Posterior vena cava (tissue), 2 donors: ENCODE measurements at regions not wholly inside any gene's neighbourhood (a gene's known extent, or its start where the extent isn't known, plus 50 kb on each side); places are given as distances from the start of the nearest gene placed in this dataset.
"Not testable (repeated sequence)": the region's sequence is repeated elsewhere in the genome, so short reads cannot be mapped to it uniquely, and the experiment has no call there.

Experiments
- DNase-seq: peaks from one replicate; pipeline ENCODE4 v3.0.0-alpha.2; 2020; ENCODE audit warnings: low spot score
- intact Hi-C, 2 donors: fragments of 100-400 bp; cut with DNase I; formaldehyde crosslinking; loops; one replicate each; pipeline versions ENCODE4 v1.14.1 to v1.14.2; 2022 to 2023
- donor health status: DM: yes; HTN: yes; CAD: no.
- donor health status: DM: yes; HTN: yes; CAD: no.

DNA sequence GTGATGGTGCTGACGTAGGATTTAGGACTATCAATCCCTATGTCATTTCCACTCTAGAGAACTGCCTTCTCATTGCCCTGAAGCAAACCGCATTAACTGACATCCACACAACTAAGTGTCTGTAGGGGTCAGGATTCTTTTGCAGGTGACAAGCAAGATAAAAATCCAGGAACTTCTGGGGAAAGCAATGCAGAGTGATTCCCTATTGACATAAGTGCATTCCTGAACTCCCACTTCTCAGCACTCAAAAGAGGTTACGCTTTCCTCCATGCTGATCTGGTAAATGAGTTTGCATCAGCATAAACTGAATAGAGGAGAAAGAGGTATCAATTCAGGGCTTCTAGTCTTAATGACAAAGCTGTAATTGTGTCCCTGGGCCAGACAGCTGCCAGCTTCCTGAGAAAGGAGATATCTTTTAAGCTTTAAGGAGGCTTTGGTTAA lies 224.6 kb upstream of the ISX start:
- no peak for DNase-seq
- intact Hi-C loops = no loop called here

DNA sequence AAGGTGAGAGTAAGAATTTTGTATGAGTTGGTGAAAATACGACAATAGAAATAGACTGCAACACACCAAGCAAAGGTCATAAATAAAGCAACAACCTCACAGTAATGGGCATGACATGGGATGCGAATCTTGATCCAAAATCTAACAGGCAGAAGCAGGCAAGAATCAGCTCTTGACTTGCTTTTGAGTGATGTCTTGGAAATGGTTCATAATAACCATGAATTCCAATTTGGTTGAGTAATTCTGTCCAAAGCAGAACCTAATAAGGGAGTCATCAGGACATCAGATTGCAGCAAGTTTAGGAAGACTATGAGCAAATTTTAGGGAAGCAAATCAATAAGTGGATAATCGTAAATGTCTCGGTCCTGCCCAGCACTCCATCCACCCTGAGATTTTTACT lies 224.0 kb upstream of the ISX start:
- intact Hi-C loops = no loop called here
- DNase-seq = no peak

DNA sequence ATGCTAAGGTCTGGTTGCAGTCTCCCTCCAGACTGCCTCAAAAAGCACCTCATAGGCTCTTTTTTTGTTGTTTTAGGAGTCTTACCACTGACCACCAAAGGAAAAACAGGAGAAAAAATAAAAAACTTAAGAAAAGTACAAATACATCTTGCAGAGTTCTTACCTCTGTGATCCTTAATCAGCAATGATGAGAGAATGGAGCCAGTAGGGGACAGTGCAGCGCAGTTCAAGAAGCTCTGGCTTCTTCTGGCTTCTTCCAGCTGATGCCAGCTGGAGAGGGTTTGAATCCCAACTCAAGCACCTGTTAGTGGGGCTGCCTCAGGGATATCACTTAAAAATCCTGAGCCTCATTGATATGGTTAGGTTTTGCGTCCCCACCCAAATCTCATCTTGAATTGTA lies 223.3 kb upstream of the ISX start:
- intact Hi-C loops = no loop called here
- no peak for DNase-seq

DNA sequence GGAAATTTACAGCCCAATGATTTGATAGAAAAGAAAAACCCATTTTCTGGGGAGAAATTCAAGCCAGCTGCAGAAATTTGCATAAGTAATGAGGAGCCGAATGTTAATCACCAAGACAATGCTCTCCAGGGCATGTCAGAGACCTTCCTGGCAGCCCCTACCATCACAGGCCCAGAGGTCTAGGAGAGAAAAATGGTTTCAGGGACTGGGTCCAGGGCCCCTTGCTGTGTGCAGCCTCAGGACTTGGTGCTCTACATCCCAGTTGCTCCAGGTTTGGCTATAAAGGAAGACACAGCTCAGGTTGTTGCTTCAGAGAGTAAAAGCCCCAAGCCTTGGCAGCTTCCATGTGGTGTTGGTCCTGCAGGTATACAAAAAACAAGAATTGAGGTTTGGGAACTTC lies 222.2 kb upstream of the ISX start:
- intact Hi-C loops, DNase-seq: not testable (repeated sequence)

DNA sequence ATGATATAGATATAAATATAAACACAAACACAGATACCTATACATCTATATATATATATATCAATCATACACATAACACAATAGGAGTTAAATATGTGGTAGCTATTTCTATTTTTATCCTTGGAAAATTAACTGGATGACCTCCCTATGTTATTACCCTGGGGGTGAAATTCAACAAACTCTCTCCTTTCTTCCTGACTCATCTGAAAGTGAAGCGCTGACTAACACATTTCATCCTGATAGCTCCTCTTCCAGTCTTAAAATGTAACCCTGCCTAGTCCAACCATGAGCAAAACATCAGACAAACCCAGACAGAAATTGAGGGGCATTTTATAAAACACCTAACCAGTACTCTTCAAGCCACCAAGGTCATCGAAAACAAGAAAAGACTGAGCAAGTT lies 220.6 kb upstream of the ISX start:
- no peak for DNase-seq
- intact Hi-C loops = no loop called here

DNA sequence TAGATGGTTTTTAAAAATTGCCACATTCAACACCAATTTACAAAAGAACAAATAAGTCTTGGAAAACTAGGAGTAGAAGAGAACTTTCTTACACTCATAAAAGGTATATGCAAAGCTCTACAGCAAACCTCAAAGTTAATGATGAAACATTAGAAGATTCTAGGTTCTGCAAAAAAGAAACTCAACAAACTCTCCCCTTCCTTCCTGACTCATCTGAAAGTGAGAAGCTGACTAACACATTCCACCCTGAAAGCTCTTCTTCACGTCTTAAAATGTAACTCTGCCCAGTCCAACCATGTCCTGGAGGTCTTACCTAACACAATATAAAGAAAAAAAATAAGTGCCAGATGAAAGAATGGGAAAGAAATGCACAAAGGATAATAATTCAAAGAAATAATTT lies 218.9 kb upstream of the ISX start:
- no peak for DNase-seq
- intact Hi-C loops = no loop called here

GRCh38 chr22:34849965-34850364 lies 216.0 kb upstream of the ISX start:
- intact Hi-C loops = no loop called here

DNA sequence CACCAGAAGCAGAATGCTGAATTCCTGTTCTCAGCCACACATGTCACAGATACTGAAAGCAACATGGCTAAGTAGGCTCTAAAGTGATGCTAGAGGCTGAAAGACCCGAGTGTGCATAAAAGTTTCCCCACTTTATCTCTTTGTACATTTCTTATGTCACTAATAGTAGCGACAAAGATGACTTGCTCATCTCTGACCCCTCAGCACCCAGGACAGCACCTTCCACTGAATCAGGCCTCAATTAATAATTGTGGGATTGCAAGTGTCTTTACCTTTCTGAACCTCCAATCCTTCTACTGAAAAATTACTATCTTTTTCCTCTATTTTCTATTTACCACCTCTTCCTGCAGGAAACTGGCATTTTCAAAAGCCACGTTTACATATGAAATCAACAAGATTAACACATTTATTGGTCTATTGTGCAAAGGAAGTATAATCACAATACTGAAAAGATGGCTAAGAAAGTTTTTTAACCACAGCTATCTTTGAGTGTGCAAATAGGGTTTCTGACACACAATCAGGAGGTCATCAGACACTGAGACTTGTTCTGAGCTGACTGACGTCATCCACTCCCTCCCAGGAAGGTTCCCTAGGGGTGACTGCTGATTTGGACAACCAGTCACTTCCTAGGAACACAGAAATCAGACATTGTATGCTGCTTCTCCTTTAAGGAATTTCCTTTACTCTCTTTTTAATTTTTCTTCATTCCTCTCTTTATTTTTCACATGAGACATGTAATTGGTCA lies 213.9 kb upstream of the ISX start:
- intact Hi-C loops = no loop called here
- DNase-seq = no peak

More at GRCh38 chr22:34849965-34850364, 216.0 kb upstream of the ISX start:
- no peak for DNase-seq

DNA sequence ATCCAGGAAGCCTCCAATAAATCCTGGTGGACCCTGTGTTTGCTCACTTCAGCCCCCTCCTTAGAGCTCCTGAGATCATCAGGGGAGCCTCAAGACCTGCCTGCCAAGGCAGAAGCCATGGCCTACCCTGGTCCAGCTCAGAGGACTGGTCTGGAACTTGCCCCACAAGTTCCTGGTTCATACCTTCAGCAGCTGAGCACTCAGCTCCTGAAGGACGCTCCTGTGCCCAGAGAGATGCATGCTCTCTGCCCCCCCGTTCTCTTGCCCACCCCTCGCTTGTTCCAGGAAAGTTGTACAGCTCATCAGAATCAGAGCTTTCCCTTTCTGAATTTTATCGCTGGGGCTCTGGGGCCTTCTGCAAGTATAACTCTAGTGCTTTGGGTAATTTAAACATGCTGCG lies 210.5 kb upstream of the ISX start:
- no peak for DNase-seq

GRCh38 chr22:34858066-34858465 lies 207.9 kb upstream of the ISX start:
- no peak for DNase-seq
- intact Hi-C loops = no loop called here

More for the DNA sequence above, 210.5 kb upstream of the ISX start:
- intact Hi-C loops = no loop called here

GRCh38 chr22:34861787-34862186 lies 204.2 kb upstream of the ISX start:
- no peak for DNase-seq
- intact Hi-C loops = no loop called here

GRCh38 chr22:34866081-34866480 lies 199.9 kb upstream of the ISX start:
- intact Hi-C loops = loop anchor here in 1 of 2 donors (2.0 kb wide), 1 partner anchor 37 kb away; no protein-coding TSS in a partner anchor
- DNase-seq = no peak

- no peak for DNase-seq
- intact Hi-C loops = loop anchor here in 1 of 2 donors (2.0 kb wide), 1 partner anchor 36 kb away; no protein-coding TSS in a partner anchor
Measured at GRCh38 chr22:34866495-34867131, 199.3 kb upstream of the ISX start.

DNA sequence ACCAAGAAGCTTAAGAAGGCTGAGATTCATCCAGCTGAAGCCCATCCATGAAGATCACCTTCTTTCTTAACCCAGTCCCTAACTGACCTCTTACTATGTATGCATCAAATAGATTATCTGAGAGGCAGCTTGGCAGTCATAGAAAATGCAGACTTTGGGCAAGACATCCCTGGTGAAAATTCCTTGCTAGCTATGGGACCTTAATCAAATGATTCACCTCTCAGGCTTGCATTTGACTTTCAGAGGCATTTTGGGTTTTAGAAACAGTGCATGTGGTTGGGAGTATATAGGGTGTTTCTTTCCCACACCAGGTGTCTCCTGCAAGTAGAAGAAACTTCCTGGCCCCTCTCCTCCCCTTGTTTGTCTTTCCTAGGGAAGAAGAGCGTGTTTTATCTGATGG lies 188.5 kb upstream of the ISX start:
- no peak for DNase-seq
- intact Hi-C loops = no loop called here

- intact Hi-C loops = no loop called here
- no peak for DNase-seq
Measured at GRCh38 chr22:34878171-34878570, 187.8 kb upstream of the ISX start.

DNA sequence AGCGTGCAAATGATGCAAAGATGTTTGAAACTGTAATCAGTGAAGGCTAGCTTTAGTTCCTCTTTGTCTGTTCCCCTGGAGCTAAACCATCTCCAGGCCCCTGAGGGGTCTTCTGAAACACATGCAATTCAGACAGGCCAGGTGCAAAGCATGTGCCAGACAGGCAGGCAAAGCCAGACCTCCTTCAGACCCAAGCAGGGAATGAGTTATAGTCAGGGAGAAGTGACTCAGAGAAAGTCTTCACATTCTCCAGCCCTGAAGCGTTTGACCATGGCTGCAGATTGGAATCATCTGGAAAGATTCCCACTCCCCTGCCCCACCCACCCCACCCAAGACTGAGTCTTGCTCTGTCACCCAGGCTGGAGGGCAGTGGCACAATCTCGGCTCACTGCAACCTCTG lies 187.0 kb upstream of the ISX start:
- intact Hi-C loops = no loop called here

DNA sequence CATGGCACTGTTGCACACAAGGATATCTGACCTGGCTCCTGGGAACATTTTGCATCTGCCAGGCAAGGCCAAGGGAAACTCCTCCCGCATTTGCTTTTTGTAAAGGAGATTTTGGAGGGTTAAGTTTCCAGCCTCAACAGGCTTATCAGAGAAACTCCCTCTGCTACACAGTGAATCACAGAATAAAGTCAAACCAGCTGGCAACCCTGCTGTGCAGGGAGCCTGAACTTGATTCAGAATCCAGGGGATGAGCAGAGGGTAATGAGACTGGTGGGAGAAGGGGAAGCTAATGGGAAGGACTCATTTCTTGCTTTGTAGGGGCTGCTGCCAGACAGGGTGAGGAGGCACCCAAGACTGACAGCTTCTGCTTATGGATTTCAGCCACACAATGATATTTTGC lies 185.3 kb upstream of the ISX start:
- intact Hi-C loops = loop anchor here in 1 of 2 donors (5.0 kb wide), 1 partner anchor 1163 kb away; no protein-coding TSS in a partner anchor
- DNase-seq = no peak

More for the DNA sequence above, 187.0 kb upstream of the ISX start:
- DNase-seq = no peak

- DNase-seq = no peak
- intact Hi-C loops = loop anchor here in 1 of 2 donors (5.0 kb wide), 1 partner anchor 1164 kb away; no protein-coding TSS in a partner anchor
Measured at GRCh38 chr22:34881453-34881852, 184.5 kb upstream of the ISX start.

GRCh38 chr22:34885852-34886251 lies 180.1 kb upstream of the ISX start:
- intact Hi-C loops = no loop called here
- DNase-seq = no peak

GRCh38 chr22:34886391-34886790 lies 179.6 kb upstream of the ISX start:
- intact Hi-C loops = no loop called here
- DNase-seq = no peak

- intact Hi-C loops = no loop called here
- no peak for DNase-seq
Measured at GRCh38 chr22:34886812-34887211, 179.1 kb upstream of the ISX start.
